K562 (cell line): ENCODE measurements at regions not wholly inside any gene's neighbourhood (a gene's known extent, or its start where the extent isn't known, plus 50 kb on each side); places are given as distances from the start of the nearest gene placed in this dataset.

Source experiments
- ATAC-seq: fragments of 200-7000 bp; cut with Tn5 transposase; 3 replicates; pipeline ENCODE4 v1.9.1; 2020; ENCODE audit warnings: moderate library complexity
- BruUV-seq: library from RNA; stranded (reverse); fragments of 400-500 nt; replicated peaks from 2 replicates; lab custom pipeline; 2021; lab: Mats Ljungman, UMichigan
- CTCF ChIA-PET: fragments of 300-600 bp; formaldehyde crosslinking; extraction: SDS; loops from one replicate; lab custom pipeline; 2021; ENCODE audit warnings: low intra/inter-chr PET ratio; lab: Yijun Ruan, JAX
- POLR2A ChIA-PET: fragments of 300-600, 350-650 bp; sonication (Branson Sonifier 250); formaldehyde crosslinking; extraction: SDS; loops from one replicate; lab custom pipeline; 2021; ENCODE audit warnings: antibody characterized with exemption, inconsistent platforms; lab: Yijun Ruan, JAX
- DNase-seq, 4 experiments: peaks; one replicate each; pipeline versions ENCODE4 v3.0.0 to v3.0.0-alpha.2; 2011 to 2018; ENCODE audit warnings: low spot score in 3 of 4, mixed read lengths in 3 of 4; ENCODE audit errors: extremely low read depth in 1 of 4
- FAIRE-seq: peaks from 2 replicates; lab custom pipeline; 2011; peaks lifted over from hg19 to GRCh38; lab: Jason Lieb, UNC
- H2AFZ ChIP-seq: 2 replicates; pipeline ENCODE4 v1.6.0; 2011; ENCODE audit warnings: low read depth, low read length, control low read depth, inconsistent platforms
- H3K27ac ChIP-seq: fragments of 200-600 bp; 3 replicates; pipeline ENCODE4 v1.8.0; 2011; ENCODE audit warnings: low read depth, mild to moderate bottlenecking, control low read depth, inconsistent platforms, low read length, moderate library complexity, mixed read lengths; ENCODE audit errors: extremely low read depth
- H3K27me3 ChIP-seq, 2 experiments: fragments of 300-600 bp in 1 of 2; 2 replicates in 1 of 2; 3 replicates in 1 of 2; pipeline versions ENCODE4 v1.6.0 to v1.8.0; 2011; ENCODE audit warnings: inconsistent platforms in 2 of 2, low read length in 2 of 2, mild to moderate bottlenecking in 1 of 2, mixed read lengths in 1 of 2, moderate library complexity in 1 of 2; ENCODE audit not compliant: control insufficient read depth in 2 of 2, insufficient read depth in 2 of 2
- H3K36me3 ChIP-seq: fragments of 300-600 bp; 3 replicates; pipeline ENCODE4 v1.8.0; 2011; ENCODE audit warnings: mild to moderate bottlenecking, low read length, inconsistent platforms; ENCODE audit not compliant: control insufficient read depth, insufficient read depth
- H3K4me1 ChIP-seq, 2 experiments: fragments of 200-600 bp in 1 of 2; replicated peaks in 1 of 2; 2 replicates in 1 of 2; 3 replicates in 1 of 2; pipeline versions ENCODE4 v1.5.1 to v1.8.0; 2011; ENCODE audit warnings: inconsistent platforms in 2 of 2, low read length in 2 of 2, mild to moderate bottlenecking in 1 of 2, mixed read lengths in 1 of 2, moderate library complexity in 1 of 2; ENCODE audit not compliant: control insufficient read depth in 2 of 2, insufficient read depth in 2 of 2
- H3K4me2 ChIP-seq: 2 replicates; pipeline ENCODE4 v1.6.1; 2011; ENCODE audit warnings: low read length, control low read depth, inconsistent platforms, mixed read lengths; ENCODE audit not compliant: insufficient read depth
- H3K4me3 ChIP-seq: fragments of 200-600 bp; sonication (generic), shearing (Covaris generic); 2 replicates; pipeline ENCODE4 v1.5.1; 2016; ENCODE audit warnings: control low read depth, inconsistent platforms
- H3K79me2 ChIP-seq: fragments of 200-600 bp; 3 replicates; pipeline ENCODE4 v1.8.0; 2011; ENCODE audit warnings: low read length, inconsistent platforms; ENCODE audit not compliant: control insufficient read depth, insufficient read depth
- H3K9ac ChIP-seq, 2 experiments: 2 replicates each; pipeline versions ENCODE4 v1.6.0 to v1.6.1; 2011; ENCODE audit warnings: low read depth in 2 of 2, low read length in 2 of 2, control low read depth in 1 of 2, inconsistent platforms in 1 of 2, mild to moderate bottlenecking in 1 of 2, mixed read lengths in 1 of 2; ENCODE audit not compliant: insufficient read depth in 1 of 2
- H3K9me1 ChIP-seq: one replicate; pipeline ENCODE4 v1.6.0; 2011; ENCODE audit warnings: inconsistent platforms, mild to moderate bottlenecking, low read length, moderate library complexity; ENCODE audit not compliant: control insufficient read depth, insufficient read depth
- H3K9me3 ChIP-seq: replicated peaks from 2 replicates; pipeline ENCODE4 v1.5.1; 2011; ENCODE audit warnings: low read depth, low read length, inconsistent platforms; ENCODE audit not compliant: control insufficient read depth, insufficient read depth
- H4K20me1 ChIP-seq: replicated peaks from 2 replicates; pipeline ENCODE4 v1.6.1; 2011; ENCODE audit warnings: low read length, inconsistent platforms, mixed read lengths; ENCODE audit not compliant: control insufficient read depth, insufficient read depth
- BHLHE40 ChIP-seq: IDR thresholded peaks from 2 replicates; pipeline ENCODE4 v1.6.1; 2011; ENCODE audit warnings: low read length, improper control_type of control experiment
- CEBPB ChIP-seq: fragments of 450-650 bp; IDR thresholded peaks from 2 replicates; pipeline ENCODE4 v1.6.1; 2016; ENCODE audit warnings: missing genetic modification characterization, missing compliant biosample characterization
- HDGF ChIP-seq: fragments of 450-650 bp; IDR thresholded peaks from 2 replicates; pipeline ENCODE4 v1.6.1; 2016
- NFRKB ChIP-seq: fragments of 450-650 bp; IDR thresholded peaks from 2 replicates; pipeline ENCODE4 v1.6.1; 2016; ENCODE audit warnings: low read depth
- POLR2H ChIP-seq: IDR thresholded peaks from 2 replicates; pipeline ENCODE4 v1.6.1; 2016; ENCODE audit warnings: missing genetic modification characterization, low read depth, mild to moderate bottlenecking, control low read depth, missing compliant biosample characterization, moderate library complexity
- PTBP1 ChIP-seq: fragments of 200-400 bp; formaldehyde crosslinking; IDR thresholded peaks from 2 replicates; pipeline ENCODE4 v1.6.1; 2017; ENCODE audit warnings: low read depth, low read length
- RAD21 ChIP-seq, 2 experiments: fragments of 250-450 bp in 1 of 2; fragments of 450-650 bp in 1 of 2; sonication (Bioruptor Pico) in 1 of 2; formaldehyde crosslinking in 1 of 2; IDR thresholded peaks in 1 of 2; conservative IDR thresholded peaks in 1 of 2; 2 replicates each; pipeline versions ENCODE4 v1.4.0 to v1.8.0; 2020 to 2022; ENCODE audit warnings: mild to moderate bottlenecking in 2 of 2, moderate library complexity in 1 of 2
- RCOR1 ChIP-seq, 2 experiments: IDR thresholded peaks; 2 replicates each; pipeline ENCODE4 v1.6.1; 2012; ENCODE audit warnings: low read depth in 2 of 2, low read length in 2 of 2, borderline replicate concordance in 1 of 2, improper control_type of control experiment in 1 of 2
- TCF7L2 ChIP-seq: fragments of 150-350 bp; IDR thresholded peaks from 2 replicates; pipeline ENCODE4 v1.6.1; 2016; ENCODE audit warnings: low read depth, mild to moderate bottlenecking, low read length, moderate library complexity
- U2AF1 ChIP-seq: fragments of 200-400 bp; formaldehyde crosslinking; optimal IDR thresholded peaks from 2 replicates; pipeline ENCODE3; 2017; ENCODE audit warnings: mild to moderate bottlenecking, low read depth, low read length, moderate library complexity
- ZC3H8 ChIP-seq: fragments of 450-650 bp; IDR thresholded peaks from 2 replicates; pipeline ENCODE4 v1.6.1; 2017
- ZNF347 ChIP-seq: fragments of 450-650 bp; formaldehyde crosslinking; IDR thresholded peaks from 2 replicates; pipeline ENCODE4 v1.4.0; 2020; ENCODE audit warnings: low read depth, mild to moderate bottlenecking, moderate library complexity
- ZNF445 ChIP-seq: fragments of 250-450 bp; sonication (Bioruptor Pico); IDR thresholded peaks from 2 replicates; pipeline ENCODE4 v1.4.0; 2020; ENCODE audit warnings: low read depth, mild to moderate bottlenecking, moderate library complexity
- ZNF699 ChIP-seq: fragments of 250-450 bp; sonication (Bioruptor Pico); IDR thresholded peaks from 2 replicates; pipeline ENCODE4 v1.8.0; 2021; ENCODE audit warnings: mild to moderate bottlenecking, moderate library complexity; ENCODE audit not compliant: insufficient replicate concordance
- ZNF75A ChIP-seq: fragments of 450-650 bp; formaldehyde crosslinking; IDR thresholded peaks from 2 replicates; pipeline ENCODE4 v1.4.0; 2020; ENCODE audit warnings: mild to moderate bottlenecking
- WGBS: fragments of 100-300 bp; shearing (Covaris generic); methylation state at CpG from one replicate; pipeline ENCODE4 v1.1.6; 2016; ENCODE audit warnings: low coverage, mixed read lengths; ENCODE audit not compliant: insufficient coverage; ENCODE audit errors: missing lambda C conversion rate; 5-methylcytosine and 5-hydroxymethylcytosine counted together
- in situ Hi-C: fragments of 300-500 bp; cut with MboI; formaldehyde crosslinking; loops from 4 replicates; pipeline ENCODE4 v1.15.0; 2018; ENCODE audit warnings: inconsistent platforms, mixed read lengths
- intact Hi-C: fragments of 100-400 bp; cut with micrococcal nuclease; formaldehyde crosslinking; loops from 2 replicates; pipeline ENCODE4 v1.14.2; 2022
- TF ChIP-seq, protein P1 (sequence below): fragments of 450-650 bp; IDR thresholded peaks from 2 replicates; pipeline ENCODE4 v1.6.1; 2018; ENCODE audit not compliant: partially characterized antibody
- TF ChIP-seq, protein P2 (sequence below): fragments of 250-450 bp; sonication (Bioruptor Pico); IDR thresholded peaks from 2 replicates; pipeline ENCODE4 v1.5.0; 2020; ENCODE audit warnings: mild to moderate bottlenecking, borderline replicate concordance

DNA sequence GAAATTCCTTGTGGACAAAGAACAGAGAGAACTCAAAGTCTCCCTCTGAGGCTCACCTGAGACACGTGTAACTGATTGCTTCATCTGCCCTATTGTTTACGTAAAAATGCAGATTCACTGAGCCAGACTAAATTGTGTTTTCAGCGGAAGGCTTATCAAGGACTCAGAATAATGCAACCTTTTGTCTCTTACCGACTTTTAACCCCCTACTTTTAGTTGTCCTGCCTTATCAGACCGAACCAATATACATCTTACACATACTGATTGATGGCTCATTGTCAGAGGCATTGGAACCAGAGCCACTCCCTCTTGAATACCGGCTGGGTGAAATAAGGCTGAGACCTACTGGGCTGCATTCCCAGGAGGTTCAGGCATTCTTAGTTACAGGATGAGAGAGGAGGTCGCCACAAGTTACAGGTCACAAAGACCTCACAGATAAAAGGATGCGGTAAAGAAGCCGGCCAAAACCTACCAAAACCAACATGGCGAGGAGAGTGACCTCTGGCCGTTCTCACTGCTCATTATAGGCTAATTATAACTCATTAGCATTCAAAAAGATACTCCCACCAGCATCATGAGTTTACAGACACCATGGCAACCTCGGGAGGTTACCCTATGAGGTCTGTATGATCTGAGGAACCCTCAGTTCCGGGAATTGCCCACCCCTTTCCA, 95.5 kb upstream of the ZNF184 start:
- Histone ChIP-seq H3K4me2 (peak overlapping the region; percentile 60), H3K27me3 (no peaks in the 10 kb centered on the region)
- WGBS: 4% methylated on average over 13 of the region's 13 CpGs
- TF ChIP-seq RAD21 (CRISPR knock-in tag; conservative IDR thresholded peaks at IDR 0.05 in 1 of 2, IDR thresholded peaks at IDR 0.05 in 1 of 2): no peak
- TF ChIP-seq ZNF445 (CRISPR knock-in tag): no peak
- no peak for TF ChIP-seq ZNF347 (CRISPR knock-in tag)
- TF ChIP-seq HDGF: no peak
- TF ChIP-seq RCOR1 (IDR thresholded peaks at IDR 0.05; ENCODE audit: borderline replicate concordance in 1 of 2, low read depth in 2 of 2, low read length in 2 of 2): no peak; a peak in 1 of 4 replicates
- TF ChIP-seq ZNF699 (CRISPR knock-in tag): no peak
- TF ChIP-seq BHLHE40: 0 out of 2 replicates have a peak, but pooled peaks have one; percentile 10
- TF ChIP-seq U2AF1: no peak
- TF ChIP-seq, protein P1, sequence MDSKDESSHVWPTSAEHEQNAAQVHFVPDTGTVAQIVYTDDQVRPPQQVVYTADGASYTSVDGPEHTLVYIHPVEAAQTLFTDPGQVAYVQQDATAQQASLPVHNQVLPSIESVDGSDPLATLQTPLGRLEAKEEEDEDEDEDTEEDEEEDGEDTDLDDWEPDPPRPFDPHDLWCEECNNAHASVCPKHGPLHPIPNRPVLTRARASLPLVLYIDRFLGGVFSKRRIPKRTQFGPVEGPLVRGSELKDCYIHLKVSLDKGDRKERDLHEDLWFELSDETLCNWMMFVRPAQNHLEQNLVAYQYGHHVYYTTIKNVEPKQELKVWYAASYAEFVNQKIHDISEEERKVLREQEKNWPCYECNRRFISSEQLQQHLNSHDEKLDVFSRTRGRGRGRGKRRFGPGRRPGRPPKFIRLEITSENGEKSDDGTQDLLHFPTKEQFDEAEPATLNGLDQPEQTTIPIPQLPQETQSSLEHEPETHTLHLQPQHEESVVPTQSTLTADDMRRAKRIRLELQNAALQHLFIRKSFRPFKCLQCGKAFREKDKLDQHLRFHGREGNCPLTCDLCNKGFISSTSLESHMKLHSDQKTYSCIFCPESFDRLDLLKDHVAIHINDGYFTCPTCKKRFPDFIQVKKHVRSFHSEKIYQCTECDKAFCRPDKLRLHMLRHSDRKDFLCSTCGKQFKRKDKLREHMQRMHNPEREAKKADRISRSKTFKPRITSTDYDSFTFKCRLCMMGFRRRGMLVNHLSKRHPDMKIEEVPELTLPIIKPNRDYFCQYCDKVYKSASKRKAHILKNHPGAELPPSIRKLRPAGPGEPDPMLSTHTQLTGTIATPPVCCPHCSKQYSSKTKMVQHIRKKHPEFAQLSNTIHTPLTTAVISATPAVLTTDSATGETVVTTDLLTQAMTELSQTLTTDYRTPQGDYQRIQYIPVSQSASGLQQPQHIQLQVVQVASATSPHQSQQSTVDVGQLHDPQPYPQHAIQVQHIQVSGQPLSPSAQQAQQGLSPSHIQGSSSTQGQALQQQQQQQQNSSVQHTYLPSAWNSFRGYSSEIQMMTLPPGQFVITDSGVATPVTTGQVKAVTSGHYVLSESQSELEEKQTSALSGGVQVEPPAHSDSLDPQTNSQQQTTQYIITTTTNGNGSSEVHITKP: peak; percentile 84
- TF ChIP-seq POLR2H: no peak
- peak; percentile 96 for TF ChIP-seq CEBPB (tag)
- no peak for TF ChIP-seq ZNF75A (CRISPR knock-in tag)
- no peak for TF ChIP-seq ZC3H8
- no peak for TF ChIP-seq TCF7L2
- no peak for TF ChIP-seq PTBP1
- no peak for TF ChIP-seq NFRKB
- TF ChIP-seq, protein P2, sequence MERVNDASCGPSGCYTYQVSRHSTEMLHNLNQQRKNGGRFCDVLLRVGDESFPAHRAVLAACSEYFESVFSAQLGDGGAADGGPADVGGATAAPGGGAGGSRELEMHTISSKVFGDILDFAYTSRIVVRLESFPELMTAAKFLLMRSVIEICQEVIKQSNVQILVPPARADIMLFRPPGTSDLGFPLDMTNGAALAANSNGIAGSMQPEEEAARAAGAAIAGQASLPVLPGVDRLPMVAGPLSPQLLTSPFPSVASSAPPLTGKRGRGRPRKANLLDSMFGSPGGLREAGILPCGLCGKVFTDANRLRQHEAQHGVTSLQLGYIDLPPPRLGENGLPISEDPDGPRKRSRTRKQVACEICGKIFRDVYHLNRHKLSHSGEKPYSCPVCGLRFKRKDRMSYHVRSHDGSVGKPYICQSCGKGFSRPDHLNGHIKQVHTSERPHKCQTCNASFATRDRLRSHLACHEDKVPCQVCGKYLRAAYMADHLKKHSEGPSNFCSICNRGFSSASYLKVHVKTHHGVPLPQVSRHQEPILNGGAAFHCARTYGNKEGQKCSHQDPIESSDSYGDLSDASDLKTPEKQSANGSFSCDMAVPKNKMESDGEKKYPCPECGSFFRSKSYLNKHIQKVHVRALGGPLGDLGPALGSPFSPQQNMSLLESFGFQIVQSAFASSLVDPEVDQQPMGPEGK (CRISPR knock-in tag): no peak

More for the DNA sequence above, 95.5 kb upstream of the ZNF184 start:
- peaks cover 6 to 10% of the 10 kb centered on the region in 2 experiments; a peak in 4 of 5 replicates for H3K4me1 ChIP-seq
- H4K20me1 ChIP-seq: no peaks in the 10 kb centered on the region
- H3K9ac ChIP-seq: peak overlapping the region; percentile 4 to 40; a peak in 2 of 4 replicates
- H3K9me3 ChIP-seq: no peaks in the 10 kb centered on the region; the same call in 1 of the 2 replicates
- H3K9me1 ChIP-seq: no peaks in the 10 kb centered on the region
- no peak overlapping the region for H3K27ac ChIP-seq
- peak overlapping the region; percentile 60 for H2AFZ ChIP-seq
- H3K79me2 ChIP-seq: no peaks in the 10 kb centered on the region
- BruUV-seq: no TSS peak
- DNase-seq: peak in 1 of 4 experiments; percentile 52
- H3K4me3 ChIP-seq: peak overlapping the region; percentile 10; the same call in 1 of the 2 replicates
- peak; percentile 32 for FAIRE-seq
- in situ Hi-C loops (no loop called here), intact Hi-C loops (no loop called here)
- ATAC-seq: peak; percentile 74
- POLR2A ChIA-PET: interaction anchor here (0.6 to 1.0 kb wide), 3 partner anchors 8 to 1222 kb away, joined by 3 to 4 read pairs (median 4); no protein-coding TSS in a partner anchor
- no peaks in the 10 kb centered on the region for H3K36me3 ChIP-seq
- CTCF ChIA-PET: no interaction called here
